DMS153 treated with DMSO at 0.1 percent for 48 hours (cell line): ENCODE measurements at regions not wholly inside any gene's neighbourhood (a gene's known extent, or its start where the extent isn't known, plus 50 kb on each side); places are given as distances from the start of the nearest gene placed in this dataset.
A peak's percentile ranks its signal among the peaks of the same experiment; 100 is the strongest.

Experiments used
- DNase-seq: peaks from one replicate; lab custom pipeline; 2025; ENCODE audit not compliant: unreplicated experiment; lab: John Stamatoyannopoulos, UW

GRCh38 chr10:85188770-85189484, 860.5 kb downstream of the CCSER2 start:
- no peak for DNase-seq

GRCh38 chr10:85193796-85194195, 865.4 kb downstream of the CCSER2 start:
- no peak for DNase-seq

DNA sequence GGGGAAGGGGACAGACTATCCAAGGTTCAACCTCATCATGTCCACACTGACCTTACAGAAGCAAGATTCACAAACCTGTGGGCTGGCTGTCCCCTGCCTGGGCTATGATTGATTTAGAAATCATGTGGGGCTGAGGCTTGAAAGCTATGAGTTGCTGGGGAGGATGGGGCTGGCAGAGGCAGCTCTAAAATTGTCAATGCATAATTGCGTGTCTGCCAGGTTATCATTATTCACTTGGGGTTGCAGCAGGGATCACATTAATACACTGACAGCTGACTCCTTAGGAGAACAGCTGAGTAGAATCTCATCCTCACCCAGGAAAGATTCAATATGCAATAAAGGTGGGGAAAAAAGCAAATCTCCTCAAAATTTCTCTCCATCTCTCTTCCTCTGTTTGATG, 866.3 kb downstream of the CCSER2 start:
- DNase-seq = no peak

DNA sequence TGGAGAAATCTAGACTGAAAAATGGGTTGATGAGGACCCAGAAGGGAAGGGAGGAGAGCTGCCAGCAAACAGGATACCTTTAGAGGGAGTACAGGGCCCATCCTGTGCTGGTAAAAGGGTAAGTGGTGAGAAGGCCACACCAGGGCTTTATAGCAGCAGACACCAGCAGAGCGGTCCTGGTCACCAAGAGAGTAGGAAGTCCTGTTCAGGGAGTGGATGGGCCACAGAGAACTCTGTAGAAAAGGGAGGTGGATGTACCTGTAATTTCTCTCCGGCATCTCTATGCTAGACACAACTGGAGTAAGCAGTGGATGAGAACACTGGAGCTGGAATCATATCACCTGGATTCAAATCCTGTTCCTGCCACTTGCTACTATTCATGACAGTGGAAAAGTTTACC, 867.2 kb downstream of the CCSER2 start:
- no peak for DNase-seq

- no peak for DNase-seq
These were observed 876.4 kb downstream of the CCSER2 start for GRCh38 chr10:85204814-85205213.

DNA sequence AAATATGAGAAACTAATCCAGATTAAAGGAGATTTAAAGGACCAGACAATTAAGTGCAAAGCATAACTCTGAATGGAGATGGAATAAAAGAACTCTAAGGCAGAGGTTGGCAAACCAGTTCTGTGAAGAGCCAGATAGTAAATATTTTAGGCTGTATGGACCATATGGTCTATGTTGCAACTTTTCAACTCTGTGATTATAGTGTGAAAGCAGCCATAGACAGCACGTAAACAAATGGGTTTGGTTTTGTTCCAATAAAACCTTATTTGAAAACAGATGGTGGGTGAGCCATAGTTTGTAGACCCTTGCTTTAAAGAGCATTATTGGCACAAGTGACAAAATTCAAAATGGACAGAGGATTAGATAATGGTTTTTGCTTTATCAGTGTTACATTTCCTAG, 884.1 kb downstream of the CCSER2 start:
- DNase-seq = no peak

- DNase-seq = no peak
These were observed 885.1 kb downstream of the CCSER2 start for GRCh38 chr10:85213493-85213892.

DNA sequence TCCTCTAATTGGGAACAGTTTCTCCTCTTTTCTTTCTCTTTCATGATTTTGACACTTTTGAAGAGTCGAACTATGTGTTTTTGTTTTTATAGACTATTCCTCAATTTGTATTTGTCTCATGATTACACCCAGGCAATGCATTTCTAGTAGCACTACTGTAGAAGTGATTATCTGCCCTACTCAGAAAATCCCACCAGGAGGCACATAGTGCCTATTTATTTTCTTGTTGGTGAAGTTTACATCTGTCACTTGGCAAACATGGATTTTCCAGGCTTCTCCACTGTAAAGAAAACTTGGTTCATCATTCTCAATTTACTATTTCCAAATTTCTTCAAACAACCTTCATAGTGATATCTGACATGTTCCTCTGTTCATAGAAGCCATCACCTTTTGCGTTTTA, 893.9 kb downstream of the CCSER2 start:
- no peak for DNase-seq

DNA sequence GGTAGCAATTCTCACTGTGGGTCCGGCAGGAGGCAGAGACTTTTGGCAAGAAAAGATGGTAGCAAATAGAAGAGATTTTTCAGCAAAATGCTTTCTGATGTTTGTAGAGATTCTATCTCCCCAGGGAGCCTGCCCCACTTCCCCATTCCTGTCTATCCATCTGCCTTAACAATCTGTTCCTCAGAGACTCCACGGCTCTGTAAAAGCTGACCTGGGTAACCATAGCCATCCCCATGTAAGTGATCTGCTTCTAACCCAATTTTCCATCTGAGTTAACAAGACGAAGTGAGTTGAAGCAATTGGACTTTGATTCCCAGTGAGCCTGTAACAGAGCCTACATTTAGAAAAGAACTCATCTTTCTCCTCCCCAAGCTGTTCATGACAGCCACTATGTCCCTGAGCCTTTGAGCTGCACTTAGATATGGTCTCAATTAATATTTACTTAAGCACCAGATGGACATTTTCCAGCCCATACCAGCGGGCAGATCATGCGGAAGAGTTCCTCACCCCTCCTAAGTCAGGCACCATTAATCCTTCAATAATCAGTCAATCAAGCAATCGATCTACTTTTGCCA, 896.1 kb downstream of the CCSER2 start:
- no peak for DNase-seq

DNA sequence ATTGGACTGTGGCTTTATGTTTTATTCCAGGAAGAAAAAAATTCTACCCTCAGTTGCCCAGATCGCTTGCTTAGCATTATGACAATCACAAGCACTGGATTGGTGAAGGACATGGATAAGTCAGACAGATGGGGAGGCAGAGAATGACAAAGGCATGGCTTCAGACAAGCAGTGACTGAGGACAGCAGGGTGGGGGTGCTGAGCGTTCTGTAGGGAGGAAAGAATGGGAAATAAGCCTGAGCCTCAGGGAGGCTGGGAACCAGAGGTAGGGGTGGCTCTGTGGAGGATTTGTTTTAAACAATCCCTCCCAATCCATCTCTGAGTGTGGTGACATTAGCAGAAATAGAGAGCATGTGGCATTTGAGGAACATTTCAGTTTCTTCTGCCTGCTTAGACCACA, 896.9 kb downstream of the CCSER2 start:
- DNase-seq = no peak

DNA sequence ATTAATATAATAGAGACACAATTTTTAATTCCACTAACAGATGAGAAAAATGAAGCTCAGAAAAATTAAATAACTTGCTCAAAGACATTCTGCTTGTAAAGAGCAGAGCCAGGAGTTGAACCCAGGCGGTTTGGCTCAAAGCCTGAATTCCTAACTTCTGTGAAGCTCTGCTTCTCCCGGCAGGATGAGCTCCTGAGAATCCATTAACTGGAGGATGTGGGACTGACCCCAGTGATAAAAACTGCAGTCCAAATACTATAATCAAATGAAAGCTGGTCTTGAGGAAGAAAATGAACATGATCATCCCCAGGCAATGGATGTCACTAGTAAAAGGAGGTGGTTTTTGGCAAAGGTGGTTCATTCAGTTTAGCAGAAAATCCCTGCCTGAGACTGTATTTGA, 898.2 kb downstream of the CCSER2 start:
- no peak for DNase-seq

DNA sequence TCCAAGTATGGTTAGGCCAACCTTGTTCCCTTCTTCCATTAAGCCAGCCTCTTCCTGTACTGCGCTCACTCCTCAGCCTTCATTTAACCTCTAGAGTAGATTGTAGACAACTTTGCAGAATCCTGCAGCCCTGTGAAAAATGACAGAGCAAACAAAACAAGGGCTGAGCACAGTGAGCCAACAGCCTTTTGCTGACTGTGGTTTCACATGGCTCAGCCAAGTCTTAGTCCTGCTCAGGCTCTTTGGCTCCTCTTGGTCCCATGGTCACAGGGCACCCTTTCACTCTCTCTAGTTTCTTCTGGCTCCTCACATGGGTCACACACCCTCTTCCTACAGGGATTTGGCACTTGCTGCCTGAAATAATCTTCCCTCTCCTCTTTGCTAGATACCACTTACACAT, 900.3 kb downstream of the CCSER2 start:
- DNase-seq = no peak

DNA sequence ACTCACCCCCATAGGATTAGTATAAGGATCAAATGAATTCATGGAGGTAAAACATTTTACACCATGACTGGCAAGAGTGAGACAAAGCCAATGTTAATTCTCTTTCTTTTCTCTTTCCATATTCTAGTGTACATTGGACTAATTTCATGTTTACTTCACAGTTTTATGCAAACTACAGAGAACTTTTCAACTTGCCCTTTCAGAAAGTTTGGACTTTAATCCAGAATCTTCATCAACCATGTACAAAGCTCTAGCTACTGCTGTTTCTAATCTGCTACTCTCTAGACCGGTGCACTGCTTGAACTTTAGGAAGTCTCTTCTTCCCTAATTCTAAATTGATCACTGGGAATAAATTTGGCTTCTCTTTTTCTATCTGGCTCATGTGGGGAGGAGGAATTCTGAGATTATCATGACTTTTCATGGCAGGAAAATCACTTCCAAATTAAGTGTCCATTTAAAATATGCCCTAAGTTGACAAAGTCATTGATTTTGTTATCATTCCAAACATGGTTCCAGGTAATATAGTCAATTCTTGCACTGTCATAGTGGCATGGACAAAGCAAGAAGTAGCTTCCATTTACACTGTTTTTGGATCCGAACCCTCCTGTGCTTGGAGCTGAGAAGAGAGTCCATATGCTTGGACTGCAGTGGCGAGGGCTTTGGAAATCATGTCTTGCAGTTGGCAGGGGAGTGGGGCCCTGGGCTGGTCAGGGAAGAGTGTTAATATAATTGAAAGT, 903.3 kb downstream of the CCSER2 start:
- no peak for DNase-seq

DNA sequence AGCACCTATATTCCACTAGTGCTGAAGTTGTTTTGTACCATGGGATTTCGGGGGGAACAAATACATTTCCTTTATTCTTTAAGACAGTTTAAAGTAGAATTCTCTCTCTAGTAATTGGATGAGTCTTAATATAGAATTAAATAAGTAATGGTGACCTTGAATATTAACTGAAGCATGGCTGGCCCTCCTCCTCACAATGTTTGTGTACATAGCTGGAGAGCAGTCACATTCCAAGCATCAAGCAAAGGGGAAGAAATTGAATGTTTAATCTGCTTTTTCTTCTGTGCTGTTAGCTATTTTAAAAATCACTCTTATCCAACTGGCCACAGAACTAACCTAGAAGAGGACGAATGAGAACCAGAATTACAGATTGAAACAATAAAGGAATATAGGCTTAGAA, 906.9 kb downstream of the CCSER2 start:
- no peak for DNase-seq

DNA sequence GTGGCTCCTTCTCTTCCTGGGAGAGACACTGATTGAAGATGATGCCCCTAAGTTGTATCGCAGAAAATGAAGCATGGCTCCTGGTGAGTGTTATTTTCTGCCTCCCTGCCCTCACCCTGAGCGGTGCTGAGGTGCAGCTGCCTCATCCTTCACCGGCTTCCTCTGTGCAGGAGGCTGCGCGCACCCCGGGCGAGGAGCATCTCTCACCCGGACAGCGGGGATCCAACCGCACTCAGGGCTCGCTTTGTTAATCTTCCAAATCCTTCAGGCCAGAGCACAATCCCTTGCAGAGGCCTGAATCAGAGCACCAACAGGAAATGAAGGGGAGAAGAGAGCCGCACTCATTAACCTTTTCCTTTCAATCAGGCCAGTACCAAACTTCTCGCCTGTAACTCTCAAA, 910.3 kb downstream of the CCSER2 start:
- no peak for DNase-seq

DNA sequence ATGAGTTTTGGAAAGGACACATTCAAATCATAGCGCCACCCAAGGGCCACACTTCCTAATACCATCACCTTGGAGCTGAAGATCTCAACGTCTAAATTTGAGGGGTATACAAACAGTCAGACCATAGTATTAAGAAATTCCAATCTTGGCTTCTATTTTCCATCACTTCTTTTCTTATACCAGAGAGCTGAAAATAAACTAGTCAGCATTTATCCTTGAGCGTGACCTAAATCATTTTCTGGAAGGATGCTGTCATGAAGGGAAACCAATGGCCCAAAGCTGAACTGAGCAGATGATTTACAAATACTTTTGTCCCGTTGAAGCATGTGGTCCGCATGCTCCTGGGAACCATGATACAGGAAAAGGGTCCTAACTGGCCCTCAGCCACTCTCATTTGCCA, 921.9 kb downstream of the CCSER2 start:
- DNase-seq = no peak

- no peak for DNase-seq
These were observed 928.1 kb downstream of the CCSER2 start for GRCh38 chr10:85256481-85256880.

GRCh38 chr10:85259908-85260307, 931.5 kb downstream of the CCSER2 start:
- no peak for DNase-seq

- DNase-seq = no peak
These were observed 934.6 kb downstream of the CCSER2 start for GRCh38 chr10:85262992-85263391.

DNA sequence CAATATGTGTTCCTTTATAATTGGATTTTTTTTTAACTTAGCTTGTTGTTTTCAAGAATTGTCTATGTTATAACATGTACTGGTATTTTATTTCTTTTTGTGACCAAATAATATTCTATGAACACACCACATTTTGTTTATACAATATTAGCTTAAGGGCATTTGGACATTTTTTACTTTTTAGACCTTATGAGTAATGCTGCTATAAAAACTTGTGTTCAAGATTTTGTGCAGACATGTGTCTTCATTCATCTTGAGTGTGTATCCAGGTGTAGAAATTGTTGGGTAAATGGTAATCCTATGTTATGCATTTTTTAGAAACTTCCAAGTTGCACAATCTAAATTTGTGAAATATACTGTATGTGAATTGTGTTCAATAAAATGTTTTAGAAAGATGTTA, 936.7 kb downstream of the CCSER2 start:
- DNase-seq = no peak

DNA sequence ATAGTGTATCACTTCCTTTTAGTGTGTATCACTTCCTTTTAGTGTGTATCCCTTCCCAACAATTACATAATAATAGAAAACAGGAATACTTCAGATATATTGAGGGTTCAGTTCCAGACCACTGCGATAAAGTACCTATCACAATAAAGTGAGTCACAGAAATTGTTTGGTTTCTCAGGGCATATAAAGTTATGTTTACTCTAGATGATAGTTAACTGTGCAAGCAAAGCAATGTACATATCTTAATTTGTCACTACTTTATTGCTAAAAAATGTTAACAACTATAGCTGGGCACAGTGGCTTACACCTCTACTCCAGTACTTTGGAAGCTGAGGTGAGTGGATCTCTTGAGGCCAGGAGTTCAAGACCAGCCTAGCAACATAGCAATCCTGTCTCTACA, 938.4 kb downstream of the CCSER2 start:
- DNase-seq = no peak

GRCh38 chr10:85280014-85280413, 951.6 kb downstream of the CCSER2 start:
- DNase-seq = peak; percentile 37
